ENCODE measurements at regions not wholly inside any gene's neighbourhood (a gene's known extent, or its start where the extent isn't known, plus 50 kb on each side); places are given as distances from the start of the nearest gene placed in this dataset.

DNA sequence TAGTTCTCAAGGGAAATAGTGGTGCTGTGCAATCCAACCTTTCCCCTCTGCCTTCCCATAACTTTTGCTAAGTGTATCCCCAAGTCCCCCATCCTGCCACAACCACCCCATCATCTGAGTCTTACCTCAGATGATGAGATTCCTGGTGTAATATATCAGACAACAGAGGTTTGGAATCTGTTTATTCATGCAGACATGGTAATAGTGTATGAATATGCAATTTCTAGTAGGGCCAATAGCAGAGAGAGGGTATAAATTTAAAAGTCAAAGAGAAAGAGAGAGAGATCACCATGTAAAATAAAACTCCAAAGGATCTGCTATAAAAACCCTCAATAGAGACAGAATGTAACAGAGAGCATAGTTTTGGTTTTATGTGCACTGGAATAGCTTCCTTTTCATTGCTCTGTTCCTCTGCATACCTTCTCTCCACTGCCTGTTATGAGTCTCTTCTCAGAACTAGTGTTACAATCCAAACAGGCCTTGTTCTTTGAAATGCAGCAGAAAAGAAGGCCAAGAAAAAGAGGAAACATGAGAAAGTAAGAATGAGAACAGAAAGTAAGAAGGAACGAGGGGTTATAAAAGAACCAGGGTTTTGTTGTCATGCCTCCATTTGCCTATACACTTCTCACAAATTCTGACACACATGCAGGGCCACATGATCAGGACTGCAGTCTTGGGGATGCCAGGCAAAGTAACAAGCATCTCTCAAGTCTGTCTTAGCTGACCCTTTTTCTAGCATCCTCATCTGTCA, 278.0 kb downstream of the CETN3 start:
- TF ChIP-seq CTCF (IDR thresholded peaks at IDR 0.05; ENCODE audit: insufficient read depth, low read length, poor library complexity, severe bottlenecking) (no peak), EZH2phosphoT487 (conservative IDR thresholded peaks at IDR 0.05; ENCODE audit: low read length) (no peak)

All from SU-DHL-6 (cell line).